Activated CD4-positive, alpha-beta T cell treated with anti-CD3 and anti-CD28 coated beads for 36 hours (primary cell): ENCODE measurements at regions not wholly inside any gene's neighbourhood (a gene's known extent, or its start where the extent isn't known, plus 50 kb on each side); places are given as distances from the start of the nearest gene placed in this dataset.

ENCODE experiments used
- ATAC-seq: fragments of 200-7000 bp; cut with Tn5 transposase; one replicate; pipeline ENCODE4 v1.10.0; 2021; ENCODE audit warnings: mild to moderate bottlenecking, moderate library complexity
- CTCF ChIA-PET: fragments of 350-600 bp; sonication (Branson Sonifier 250); formaldehyde crosslinking; loops from one replicate; lab custom pipeline; 2021; ENCODE audit warnings: antibody characterized with exemption; lab: Charles Lee
- POLR2A ChIA-PET: fragments of 350-600 bp; sonication (Branson Sonifier 250); formaldehyde crosslinking; loops from one replicate; lab custom pipeline; 2021; ENCODE audit warnings: antibody characterized with exemption, inconsistent platforms; lab: Charles Lee
- DNase-seq: peaks from one replicate; pipeline ENCODE4 v3.0.0-alpha.2; 2020
- H3K27ac Mint-ChIP-seq: one replicate; pipeline ENCODE4 v1.8.0; 2021; ENCODE audit warnings: mixed read lengths
- H3K27me3 Mint-ChIP-seq: one replicate; pipeline ENCODE4 v1.8.0; 2021; ENCODE audit warnings: mixed read lengths
- H3K36me3 Mint-ChIP-seq: one replicate; pipeline ENCODE4 v1.8.0; 2021; ENCODE audit warnings: low read depth, mixed read lengths
- H3K4me1 Mint-ChIP-seq: one replicate; pipeline ENCODE4 v1.8.0; 2021; ENCODE audit warnings: mixed read lengths
- H3K4me3 Mint-ChIP-seq: one replicate; pipeline ENCODE4 v1.8.0; 2021; ENCODE audit warnings: mild to moderate bottlenecking, moderate library complexity, mixed read lengths
- H3K9me3 Mint-ChIP-seq: one replicate; pipeline ENCODE4 v1.8.0; 2021; ENCODE audit warnings: low read depth, mixed read lengths
- intact Hi-C, 2 experiments: fragments of 100-400 bp; cut with DNase I in 1 of 2; cut with micrococcal nuclease in 1 of 2; formaldehyde crosslinking; loops; one replicate each; pipeline versions ENCODE4 v1.14.2 to v1.15.1; 2022 to 2024; cut with DNase I, micrococcal nuclease

DNA sequence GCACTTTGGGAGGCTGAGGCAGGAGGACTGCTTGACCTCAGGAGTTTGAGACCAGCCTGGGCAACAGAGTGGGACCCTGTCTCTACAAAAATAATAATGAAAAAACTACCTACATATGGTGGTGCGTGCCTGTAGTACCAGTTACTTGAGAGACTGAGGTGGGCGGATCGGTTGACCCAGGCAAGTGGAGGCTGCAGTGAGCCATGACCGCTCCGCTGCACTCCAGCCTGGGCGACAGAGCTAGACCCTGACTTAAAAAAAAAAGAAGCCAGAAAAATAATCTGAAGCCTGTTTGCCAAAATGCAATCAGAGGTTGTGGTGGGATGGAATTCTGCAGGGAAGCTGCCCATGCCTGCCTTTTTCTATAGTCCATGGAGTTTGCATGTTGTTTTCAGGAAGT lies 50.4 kb upstream of the GGTA1 start:
- DNase-seq (no peak), ATAC-seq (no peak)
- Mint-ChIP-seq H3K27ac (no peak overlapping the region), H3K4me1 (peaks cover 3% of the 10 kb centered on the region), H3K27me3 (peaks cover 20% of the 10 kb centered on the region), H3K9me3 (no peaks in the 10 kb centered on the region), H3K36me3 (no peaks in the 10 kb centered on the region), H3K4me3 (no peak overlapping the region)
- ChIA-PET CTCF (interaction anchor here (0.7 to 1.0 kb wide), 8 partner anchors 8 to 447 kb away, joined by 3 to 6 read pairs (median 4); no protein-coding TSS in a partner anchor), POLR2A (no interaction called here)
- intact Hi-C loops, result loop anchor here in 1 of 2 experiments (1.0 to 5.0 kb wide), 2 partner anchors 147 to 442 kb away; no protein-coding TSS in a partner anchor

DNA sequence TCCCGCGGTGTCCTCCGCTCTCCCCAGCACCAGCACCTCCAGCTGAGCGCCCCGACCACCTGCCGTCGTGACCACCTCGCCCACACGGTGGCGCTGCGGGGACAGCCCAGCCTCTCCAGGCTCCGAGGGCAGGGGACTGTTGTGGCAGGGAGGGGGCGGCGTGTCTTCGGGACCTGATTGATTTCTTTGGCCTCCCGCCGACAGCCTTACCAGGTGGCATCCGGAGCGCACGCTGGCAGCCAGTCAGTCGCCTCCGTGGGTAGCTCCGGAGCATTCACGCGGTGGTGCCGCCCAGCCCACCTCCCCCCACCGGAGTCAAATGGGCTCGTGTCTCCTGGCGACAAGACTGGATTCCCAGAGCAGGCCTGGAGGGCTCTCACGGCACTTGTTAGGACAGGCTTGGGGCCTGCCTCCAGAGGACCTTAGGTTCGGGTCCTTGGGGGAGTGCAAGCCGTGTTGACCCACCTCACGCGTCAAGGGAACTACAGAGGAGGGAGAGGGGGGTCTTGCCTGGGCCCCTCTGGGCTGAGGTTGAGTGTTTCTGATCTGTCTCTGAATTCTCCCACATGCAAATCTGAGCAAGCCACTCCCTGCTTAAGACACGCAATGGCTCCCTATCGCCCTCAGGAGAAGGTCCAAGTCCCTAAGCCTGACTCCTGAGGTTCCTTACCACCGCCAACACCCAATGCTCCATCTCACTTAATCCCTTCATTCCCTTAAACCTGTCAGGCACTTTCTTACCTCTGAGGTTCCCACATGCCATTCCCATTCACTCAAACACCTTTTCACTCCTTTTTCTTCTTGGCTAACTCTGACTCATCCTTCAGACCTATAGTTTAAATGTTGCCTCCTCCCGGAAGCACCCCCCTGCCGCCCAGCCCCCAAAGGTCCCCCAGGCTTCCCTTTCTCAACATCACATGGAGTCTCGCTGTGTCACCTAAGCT lies 51.2 kb upstream of the GGTA1 start:
- Mint-ChIP-seq H3K9me3 (no peaks in the 10 kb centered on the region), H3K27me3 (peaks cover 17% of the 10 kb centered on the region), H3K27ac (no peak overlapping the region), H3K4me1 (peaks cover 3% of the 10 kb centered on the region), H3K4me3 (no peak overlapping the region), H3K36me3 (no peaks in the 10 kb centered on the region)
- POLR2A ChIA-PET, result no interaction called here
- intact Hi-C loops, result loop anchor here in 1 of 2 experiments (1.0 to 5.0 kb wide), 2 partner anchors 146 to 441 kb away; no protein-coding TSS in a partner anchor
- CTCF ChIA-PET, result interaction anchor here (0.7 to 1.0 kb wide), 6 partner anchors 9 to 446 kb away, joined by 3 to 6 read pairs (median 4); no protein-coding TSS in a partner anchor
- ATAC-seq (peak; percentile 88), DNase-seq (peak; percentile 88)

DNA sequence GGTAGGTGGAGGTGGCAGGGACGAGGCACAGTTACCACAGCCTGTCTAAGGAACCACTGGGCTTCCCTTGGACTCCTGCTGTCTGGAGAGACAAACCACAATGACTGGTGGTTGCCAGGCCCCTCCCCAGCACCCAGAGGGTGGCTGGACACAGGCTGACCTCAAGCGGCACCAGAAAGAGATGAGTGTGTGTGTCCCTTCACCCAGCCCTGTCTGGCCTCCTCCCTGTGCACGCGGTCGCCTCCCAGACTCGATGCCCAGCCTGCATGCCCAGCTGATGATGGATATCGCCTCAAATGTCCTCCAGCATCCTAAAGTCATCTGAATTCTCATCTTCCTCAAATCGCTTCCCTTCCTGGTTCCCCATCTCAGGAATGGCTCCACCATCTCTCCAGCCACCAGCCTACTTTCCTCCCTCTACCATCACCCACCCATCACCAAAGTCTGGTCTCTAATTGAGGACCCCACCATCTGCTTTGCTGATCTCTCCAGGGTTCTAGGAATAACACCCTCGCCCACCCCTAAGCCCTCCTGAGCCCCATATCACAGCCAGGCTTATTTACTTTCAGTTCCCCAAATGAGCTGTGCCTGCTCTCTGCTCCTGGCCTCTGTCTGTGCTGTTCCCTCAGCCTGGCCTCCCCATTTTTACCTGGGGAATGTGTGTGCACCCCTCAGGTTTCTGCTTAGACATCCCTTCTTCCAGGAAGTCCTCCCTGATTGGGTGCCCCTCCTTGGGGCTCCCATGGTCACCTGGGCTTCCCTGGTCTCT lies 52.5 kb upstream of the GGTA1 start:
- intact Hi-C loops, result loop anchor here in 1 of 2 experiments (5.0 kb wide), 1 partner anchor 145 kb away; no protein-coding TSS in a partner anchor
- Mint-ChIP-seq H3K9me3 (no peaks in the 10 kb centered on the region), H3K4me3 (no peak overlapping the region), H3K36me3 (no peaks in the 10 kb centered on the region), H3K4me1 (peaks cover 3% of the 10 kb centered on the region), H3K27ac (no peak overlapping the region), H3K27me3 (peaks cover 14% of the 10 kb centered on the region)
- no peak for DNase-seq
- POLR2A ChIA-PET, result no interaction called here
- ATAC-seq, result no peak
- CTCF ChIA-PET, result interaction anchor here (0.7 kb wide), 1 partner anchor 518 kb away, joined by 3 read pairs; no protein-coding TSS in a partner anchor

DNA sequence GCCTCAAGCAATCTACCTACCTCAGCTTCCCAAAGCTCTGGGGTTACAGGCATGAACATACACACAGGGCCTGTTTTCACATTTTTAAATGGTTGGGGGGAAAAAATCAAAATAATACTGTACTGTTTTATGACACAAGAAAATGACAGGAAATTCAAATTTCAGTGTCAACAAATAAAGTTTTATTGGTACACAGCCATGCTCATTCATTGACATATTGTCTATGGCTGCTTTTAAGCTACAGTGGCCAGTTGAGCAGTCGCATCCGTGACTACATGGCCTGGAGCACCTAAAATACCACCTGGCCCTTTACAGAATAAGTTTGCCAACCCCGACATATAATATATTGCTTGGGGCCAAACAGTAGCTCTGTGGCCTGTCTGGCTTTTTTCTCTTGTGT lies 56.4 kb upstream of the GGTA1 start:
- H3K27ac Mint-ChIP-seq, result no peak overlapping the region
- H3K4me3 Mint-ChIP-seq, result no peak overlapping the region
- no peaks in the 10 kb centered on the region for H3K9me3 Mint-ChIP-seq
- DNase-seq (no peak), ATAC-seq (no peak)
- no peaks in the 10 kb centered on the region for H3K36me3 Mint-ChIP-seq
- intact Hi-C loops, result no loop called here
- H3K4me1 Mint-ChIP-seq, result peaks cover 6% of the 10 kb centered on the region
- POLR2A ChIA-PET, result no interaction called here
- CTCF ChIA-PET, result interaction anchor here (0.6 to 1.3 kb wide), 4 partner anchors 8 to 93 kb away, joined by 3 to 7 read pairs (median 3); no protein-coding TSS in a partner anchor
- H3K27me3 Mint-ChIP-seq, result peaks cover 3% of the 10 kb centered on the region

DNA sequence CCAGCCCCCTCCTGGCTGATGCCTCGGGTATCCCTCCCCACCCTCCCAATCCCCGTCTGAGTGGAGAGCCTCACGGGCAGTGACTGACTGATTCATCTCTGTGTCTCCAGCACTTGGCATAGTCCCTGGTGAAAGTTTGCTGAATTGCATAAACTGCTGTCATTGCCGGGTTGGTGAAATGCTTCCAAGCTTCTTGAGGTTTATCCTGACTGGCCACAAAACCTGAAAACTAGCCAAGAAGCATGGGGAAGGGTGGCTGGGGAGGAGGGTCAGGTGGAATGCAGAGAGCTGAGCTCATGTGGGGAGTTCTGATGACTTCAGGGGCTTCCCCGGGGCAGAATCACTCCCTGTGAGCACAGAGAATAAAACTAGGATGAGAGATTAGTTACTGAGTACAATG lies 56.9 kb upstream of the GGTA1 start:
- no peak for ATAC-seq

DNA sequence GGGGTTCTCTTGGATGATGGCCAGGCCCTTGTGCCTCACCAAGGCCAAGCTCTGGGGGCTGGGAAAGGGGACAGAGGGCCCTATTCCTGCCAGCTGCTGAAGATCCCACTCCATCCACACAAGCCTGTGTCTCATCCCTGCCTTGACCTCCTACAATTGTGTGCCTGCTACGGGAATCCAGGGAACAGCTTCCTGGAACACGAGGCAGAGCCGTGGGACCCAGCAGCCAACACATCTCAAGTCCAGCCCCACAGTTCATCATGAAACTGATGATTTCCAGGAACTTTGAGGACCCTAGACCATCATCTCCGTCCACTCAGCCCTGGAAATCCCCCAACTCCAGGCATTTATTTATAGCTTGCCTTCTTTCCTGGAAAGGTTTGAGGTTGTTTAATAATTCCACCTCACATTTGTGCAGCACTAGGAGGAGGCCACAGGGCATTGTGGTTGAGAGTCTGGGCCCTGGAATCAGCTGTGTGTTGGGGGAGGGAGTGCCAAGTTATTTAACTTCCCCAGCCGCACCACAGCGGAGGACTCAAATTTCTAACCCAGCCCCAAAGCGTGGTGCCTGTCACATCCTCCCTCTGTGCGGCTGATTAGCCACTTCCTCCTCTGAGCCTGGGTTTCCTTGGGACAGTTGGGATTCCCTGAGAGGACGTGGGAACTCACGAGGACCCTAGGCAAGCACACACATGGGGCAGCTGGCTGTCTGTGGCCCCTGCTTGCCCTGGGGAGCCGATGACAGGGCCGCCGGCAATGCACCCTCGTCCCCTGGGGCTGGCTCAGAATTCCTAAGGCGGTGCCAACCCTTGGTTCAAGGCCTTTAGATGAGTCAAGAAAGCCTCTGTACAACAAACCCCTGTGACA lies 58.2 kb upstream of the GGTA1 start:
- no peak overlapping the region for H3K27ac Mint-ChIP-seq
- H3K36me3 Mint-ChIP-seq, result no peaks in the 10 kb centered on the region
- no peak overlapping the region for H3K4me3 Mint-ChIP-seq
- DNase-seq (peak; percentile 50), ATAC-seq (peak; percentile 63)
- intact Hi-C loops, result no loop called here
- no peaks in the 10 kb centered on the region for H3K27me3 Mint-ChIP-seq
- ChIA-PET POLR2A (no interaction called here), CTCF (interaction anchor here (1.3 kb wide), 1 partner anchor 94 kb away, joined by 3 read pairs; no protein-coding TSS in a partner anchor)
- H3K9me3 Mint-ChIP-seq, result no peaks in the 10 kb centered on the region
- peaks cover 5% of the 10 kb centered on the region for H3K4me1 Mint-ChIP-seq

More for the DNA sequence above, 56.9 kb upstream of the GGTA1 start:
- ChIA-PET CTCF (interaction anchor here (0.6 to 1.3 kb wide), 4 partner anchors 9 to 93 kb away, joined by 3 to 7 read pairs (median 3); no protein-coding TSS in a partner anchor), POLR2A (no interaction called here)
- H3K36me3 Mint-ChIP-seq, result no peaks in the 10 kb centered on the region
- no peak for DNase-seq
- peaks cover 5% of the 10 kb centered on the region for H3K4me1 Mint-ChIP-seq
- no peak overlapping the region for H3K27ac Mint-ChIP-seq
- H3K9me3 Mint-ChIP-seq, result no peaks in the 10 kb centered on the region
- intact Hi-C loops, result no loop called here
- no peak overlapping the region for H3K4me3 Mint-ChIP-seq
- no peaks in the 10 kb centered on the region for H3K27me3 Mint-ChIP-seq

DNA sequence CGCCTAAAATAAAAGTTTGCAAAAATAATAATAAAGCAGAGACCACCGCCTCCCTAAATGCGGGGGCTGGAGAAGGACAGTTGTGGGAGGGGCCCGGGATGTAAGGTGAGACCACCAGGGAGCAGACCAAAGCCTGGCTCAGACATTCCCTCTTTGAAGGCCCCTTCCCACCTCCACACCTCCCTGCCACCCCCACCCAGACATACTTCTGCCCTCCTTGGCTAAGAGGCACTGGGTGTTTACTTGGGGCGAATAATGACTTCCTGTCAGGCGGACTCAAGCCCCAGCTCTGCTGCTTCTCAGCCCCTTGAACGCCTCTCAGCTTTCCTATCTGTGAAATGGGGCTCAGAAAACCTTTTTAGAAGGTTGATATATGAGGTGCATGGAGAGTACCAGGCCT lies 58.8 kb upstream of the GGTA1 start:
- Mint-ChIP-seq H3K4me1 (peaks cover 5% of the 10 kb centered on the region), H3K36me3 (no peaks in the 10 kb centered on the region), H3K4me3 (no peak overlapping the region), H3K9me3 (no peaks in the 10 kb centered on the region), H3K27ac (no peak overlapping the region), H3K27me3 (no peaks in the 10 kb centered on the region)
- ChIA-PET CTCF (no interaction called here), POLR2A (no interaction called here)
- DNase-seq (no peak), ATAC-seq (no peak)
- intact Hi-C loops, result no loop called here

DNA sequence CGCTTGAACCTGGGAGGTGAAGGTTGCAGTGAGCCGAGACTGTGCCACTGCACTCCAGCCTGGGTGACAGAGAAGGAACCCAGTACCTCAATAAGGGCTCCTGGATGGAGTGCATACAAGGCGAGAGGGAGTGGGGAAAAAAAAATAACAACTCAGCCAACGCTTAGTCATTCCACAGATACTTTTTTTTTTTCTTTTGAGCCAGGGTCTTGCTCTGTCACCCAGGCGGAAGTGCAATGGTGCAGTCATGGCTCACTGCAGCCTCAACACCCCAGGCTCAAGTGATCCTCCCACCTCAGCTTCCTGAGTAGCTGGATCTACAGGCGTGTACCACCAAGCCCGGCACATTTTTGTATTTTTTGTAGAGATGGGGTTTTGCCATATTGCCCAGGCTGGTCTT lies 59.5 kb upstream of the GGTA1 start:
- ATAC-seq (peak; percentile 36), DNase-seq (peak; percentile 14)
- H3K27me3 Mint-ChIP-seq, result no peaks in the 10 kb centered on the region
- no peaks in the 10 kb centered on the region for H3K9me3 Mint-ChIP-seq
- H3K4me1 Mint-ChIP-seq, result peaks cover 5% of the 10 kb centered on the region
- ChIA-PET CTCF (no interaction called here), POLR2A (no interaction called here)
- intact Hi-C loops, result no loop called here
- no peak overlapping the region for H3K27ac Mint-ChIP-seq
- H3K4me3 Mint-ChIP-seq, result no peak overlapping the region
- no peaks in the 10 kb centered on the region for H3K36me3 Mint-ChIP-seq

DNA sequence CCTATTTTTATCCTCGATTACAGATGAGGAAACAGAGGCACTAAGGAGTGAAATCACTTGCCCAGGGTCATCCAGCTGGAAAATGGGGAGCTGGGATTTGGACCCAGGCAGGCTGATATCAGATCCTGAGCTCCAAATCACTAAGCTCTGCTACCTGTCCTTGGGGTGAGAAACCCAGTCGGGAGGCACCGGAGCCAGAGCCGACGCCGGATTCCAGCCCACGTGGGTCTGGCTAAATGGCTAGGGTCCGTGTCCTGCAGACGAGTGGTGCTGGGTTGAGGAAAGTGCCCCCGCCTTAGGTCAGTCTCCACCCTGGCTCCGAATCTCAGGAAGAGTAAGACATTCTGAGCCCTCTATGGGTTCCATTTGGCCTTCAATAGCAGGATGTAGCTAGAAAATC lies 61.3 kb upstream of the GGTA1 start:
- H3K27me3 Mint-ChIP-seq, result no peaks in the 10 kb centered on the region
- ATAC-seq (no peak), DNase-seq (no peak)
- ChIA-PET POLR2A (no interaction called here), CTCF (no interaction called here)
- H3K4me1 Mint-ChIP-seq, result peaks cover 5% of the 10 kb centered on the region
- H3K9me3 Mint-ChIP-seq, result no peaks in the 10 kb centered on the region
- no peaks in the 10 kb centered on the region for H3K36me3 Mint-ChIP-seq
- intact Hi-C loops, result no loop called here
- H3K4me3 Mint-ChIP-seq, result no peak overlapping the region
- no peak overlapping the region for H3K27ac Mint-ChIP-seq

DNA sequence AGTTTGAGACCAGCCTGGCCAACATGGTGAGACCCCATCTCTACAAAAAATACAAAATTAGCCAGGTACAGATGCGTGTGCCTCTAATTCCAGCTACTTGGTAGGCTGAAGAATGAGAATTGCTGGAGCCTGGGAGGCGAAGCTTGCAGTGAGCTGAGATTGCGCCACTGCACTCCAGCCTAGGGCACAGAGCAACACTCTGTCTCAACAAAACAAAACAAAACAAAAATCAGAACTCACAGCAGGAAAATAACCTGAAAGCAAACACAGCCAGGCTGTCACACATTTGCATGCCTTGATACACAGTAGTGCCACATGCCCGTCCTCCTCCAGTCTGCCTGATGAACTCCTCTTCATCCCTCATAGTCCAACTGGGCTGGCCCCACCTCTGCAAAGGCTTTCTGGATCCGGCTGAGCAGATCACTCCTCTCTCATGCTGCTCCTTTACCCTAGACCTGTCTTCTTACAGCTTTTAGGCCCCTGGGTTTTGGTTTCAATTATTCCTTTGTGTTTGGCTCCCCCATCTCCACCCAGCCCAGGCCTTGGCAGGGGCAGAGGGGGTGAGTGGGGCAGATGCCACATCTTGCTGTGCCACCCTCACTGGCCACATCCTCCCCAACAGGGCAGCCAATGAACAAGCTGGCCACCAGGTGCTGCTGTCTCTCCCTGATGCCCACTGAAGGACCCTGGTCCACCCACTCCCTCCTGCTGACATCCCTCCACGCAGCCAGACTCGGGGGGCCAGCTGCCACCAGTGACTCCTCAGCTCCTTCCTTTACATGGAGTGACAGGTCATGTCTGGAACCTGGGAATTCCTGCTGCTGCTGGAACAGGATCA lies 62.0 kb upstream of the GGTA1 start:
- Mint-ChIP-seq H3K4me3 (no peak overlapping the region), H3K27me3 (no peaks in the 10 kb centered on the region), H3K27ac (no peak overlapping the region), H3K4me1 (peaks cover 5% of the 10 kb centered on the region), H3K36me3 (no peaks in the 10 kb centered on the region), H3K9me3 (no peaks in the 10 kb centered on the region)
- CTCF ChIA-PET, result interaction anchor here (0.7 kb wide), 1 partner anchor 15 kb away, joined by 3 read pairs; no protein-coding TSS in a partner anchor
- DNase-seq (no peak), ATAC-seq (no peak)
- intact Hi-C loops, result no loop called here
- POLR2A ChIA-PET, result no interaction called here
